AG09309 (cell line): ENCODE measurements at regions not wholly inside any gene's neighbourhood (a gene's known extent, or its start where the extent isn't known, plus 50 kb on each side); places are given as distances from the start of the nearest gene placed in this dataset.
"Not testable (repeated sequence)": the region's sequence is repeated elsewhere in the genome, so short reads cannot be mapped to it uniquely, and the experiment has no call there.

Source experiments
- DNase-seq: peaks from one replicate; pipeline ENCODE4 v3.0.0-alpha.2; 2010; ENCODE audit warnings: low read depth
- H3K4me3 ChIP-seq: 2 replicates; pipeline ENCODE4 v1.5.1; 2011; ENCODE audit warnings: mild to moderate bottlenecking, low read depth, low read length, moderate library complexity; ENCODE audit not compliant: control insufficient read depth
- TF ChIP-seq, protein P1 (sequence below): IDR thresholded peaks from 2 replicates; pipeline ENCODE4 v1.5.1; 2011; ENCODE audit warnings: mild to moderate bottlenecking, low read depth, low read length, inconsistent platforms; ENCODE audit not compliant: insufficient read depth, control insufficient read depth; ENCODE audit errors: missing control alignments

DNA sequence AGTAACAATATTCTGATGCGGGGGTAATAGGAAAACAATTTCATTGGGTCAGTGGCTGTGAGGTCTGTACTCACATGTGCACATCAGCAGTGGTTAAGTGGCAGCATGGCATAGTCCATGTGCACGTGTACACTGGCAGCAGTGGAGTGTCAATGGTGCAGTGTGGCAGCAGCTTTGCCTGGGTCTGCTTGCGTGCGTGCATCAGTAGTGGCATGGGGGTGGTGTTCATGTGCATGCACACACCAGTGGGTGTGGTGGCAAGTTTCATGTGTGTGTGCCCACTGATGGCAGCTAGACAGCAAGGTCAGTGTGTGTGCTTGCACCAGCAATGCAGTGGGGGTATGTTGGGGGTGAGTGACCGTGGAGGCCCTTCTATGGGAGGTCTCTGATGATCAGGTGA, 581.6 kb upstream of the KLHL4 start:
- DNase-seq: no peak
- no peak overlapping the region for H3K4me3 ChIP-seq
- TF ChIP-seq, protein P1, sequence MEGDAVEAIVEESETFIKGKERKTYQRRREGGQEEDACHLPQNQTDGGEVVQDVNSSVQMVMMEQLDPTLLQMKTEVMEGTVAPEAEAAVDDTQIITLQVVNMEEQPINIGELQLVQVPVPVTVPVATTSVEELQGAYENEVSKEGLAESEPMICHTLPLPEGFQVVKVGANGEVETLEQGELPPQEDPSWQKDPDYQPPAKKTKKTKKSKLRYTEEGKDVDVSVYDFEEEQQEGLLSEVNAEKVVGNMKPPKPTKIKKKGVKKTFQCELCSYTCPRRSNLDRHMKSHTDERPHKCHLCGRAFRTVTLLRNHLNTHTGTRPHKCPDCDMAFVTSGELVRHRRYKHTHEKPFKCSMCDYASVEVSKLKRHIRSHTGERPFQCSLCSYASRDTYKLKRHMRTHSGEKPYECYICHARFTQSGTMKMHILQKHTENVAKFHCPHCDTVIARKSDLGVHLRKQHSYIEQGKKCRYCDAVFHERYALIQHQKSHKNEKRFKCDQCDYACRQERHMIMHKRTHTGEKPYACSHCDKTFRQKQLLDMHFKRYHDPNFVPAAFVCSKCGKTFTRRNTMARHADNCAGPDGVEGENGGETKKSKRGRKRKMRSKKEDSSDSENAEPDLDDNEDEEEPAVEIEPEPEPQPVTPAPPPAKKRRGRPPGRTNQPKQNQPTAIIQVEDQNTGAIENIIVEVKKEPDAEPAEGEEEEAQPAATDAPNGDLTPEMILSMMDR: no peak

DNA sequence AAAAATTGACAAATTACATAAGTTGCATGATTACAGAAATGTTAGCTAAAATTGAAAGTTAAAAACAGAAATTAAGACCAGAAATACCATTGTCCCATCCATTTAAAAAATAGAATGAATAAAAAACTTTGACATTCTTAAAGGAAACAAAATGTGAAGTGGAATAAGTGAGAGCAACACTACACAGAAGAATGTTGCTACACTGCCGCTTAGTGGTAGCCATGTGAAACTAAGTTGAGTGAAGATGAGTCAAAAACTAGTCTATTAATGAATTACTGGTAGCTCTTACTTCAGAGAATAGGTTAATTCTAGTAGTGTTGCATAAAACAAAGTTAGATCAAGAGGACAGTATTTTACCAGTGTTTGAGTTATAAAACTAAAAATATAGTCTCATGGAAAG, 571.0 kb upstream of the KLHL4 start:
- H3K4me3 ChIP-seq: no peak overlapping the region
- no peak for DNase-seq
- TF ChIP-seq, protein P1: peak; percentile 59

DNA sequence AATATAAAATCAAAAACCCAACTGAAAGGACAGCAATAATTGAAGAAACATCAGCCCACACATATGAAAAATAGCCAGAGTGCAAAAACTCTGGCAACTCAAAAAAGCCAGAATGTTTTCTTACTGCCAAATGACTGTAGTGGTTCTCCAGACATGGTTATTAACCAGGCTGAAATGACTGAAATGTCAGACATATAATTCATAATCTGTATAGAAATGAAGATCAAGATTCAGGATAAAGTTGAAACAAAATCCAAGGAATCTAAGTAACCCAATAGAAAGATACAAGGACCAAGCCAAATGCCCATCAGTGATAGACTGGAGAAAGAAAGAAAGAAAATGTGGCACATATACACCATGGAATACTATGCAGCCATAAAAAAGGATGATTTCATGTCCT, 553.3 kb upstream of the KLHL4 start:
- H3K4me3 ChIP-seq: no peak overlapping the region
- TF ChIP-seq, protein P1: no peak
- no peak for DNase-seq

DNA sequence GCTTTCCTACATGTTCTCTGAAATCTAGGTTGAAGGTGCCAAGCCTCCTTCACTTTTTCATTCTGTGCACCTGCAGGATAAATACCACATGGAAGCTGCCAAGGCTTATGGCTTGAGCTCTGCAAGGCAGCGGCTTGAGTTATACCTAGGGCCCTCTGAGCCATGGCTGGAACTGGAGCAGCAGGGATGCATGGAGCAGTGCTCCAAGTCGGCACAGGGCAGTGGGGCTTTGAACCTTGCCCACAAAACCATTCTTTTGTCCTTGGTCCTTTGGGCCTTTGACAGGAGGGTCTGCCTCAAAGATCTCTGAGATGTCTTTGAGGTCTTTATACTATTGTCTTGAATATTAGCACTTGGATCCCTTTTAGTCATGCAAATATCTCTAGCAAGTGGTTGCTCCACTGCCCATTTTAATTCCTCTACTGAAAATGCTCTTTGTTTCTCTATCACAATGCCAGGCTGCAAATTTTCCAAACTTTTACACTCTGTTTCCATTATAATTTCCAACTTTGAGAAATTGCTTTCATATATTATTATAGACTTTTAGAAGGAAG, 536.2 kb upstream of the KLHL4 start:
- no peak for DNase-seq
- TF ChIP-seq, protein P1: no peak
- no peak overlapping the region for H3K4me3 ChIP-seq

DNA sequence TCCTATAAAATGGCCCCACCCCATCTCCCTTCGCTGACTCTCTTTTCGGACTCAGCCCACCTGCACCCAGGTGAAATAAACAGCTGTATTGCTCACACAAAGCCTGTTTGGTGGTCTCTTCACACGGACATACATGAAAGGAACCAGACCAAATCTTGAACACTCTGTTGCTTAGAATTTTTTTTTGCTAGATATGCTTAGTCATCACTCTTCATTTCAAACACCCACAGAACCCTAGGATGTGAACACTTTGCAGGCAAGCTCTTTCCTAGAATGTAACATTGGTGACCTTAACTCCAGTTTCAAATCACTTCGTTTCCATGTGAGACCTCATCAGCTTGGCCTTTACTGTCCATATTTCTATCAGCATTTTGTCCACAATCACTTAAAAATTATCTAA, 530.3 kb upstream of the KLHL4 start:
- DNase-seq, H3K4me3 ChIP-seq: not testable (repeated sequence)

DNA sequence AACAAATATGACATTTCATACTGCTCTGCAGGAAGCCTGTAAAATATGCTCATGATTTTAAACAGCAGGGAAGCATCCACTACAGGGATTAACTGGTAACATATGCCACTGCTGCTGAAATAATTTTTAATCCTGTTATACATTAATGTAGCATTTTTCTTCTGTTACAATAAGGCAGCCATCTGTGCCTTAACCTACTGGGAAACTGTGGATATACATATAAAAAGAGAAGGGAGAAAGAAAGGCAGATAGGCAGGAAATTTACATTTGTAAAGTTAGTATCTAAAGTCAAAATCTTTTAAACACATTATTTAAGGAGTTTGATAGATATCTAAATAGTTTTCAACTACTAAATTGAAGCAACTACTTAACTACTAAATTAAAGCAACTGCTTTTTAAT, 514.6 kb upstream of the KLHL4 start:
- H3K4me3 ChIP-seq: no peak overlapping the region
- TF ChIP-seq, protein P1: no peak
- no peak for DNase-seq

DNA sequence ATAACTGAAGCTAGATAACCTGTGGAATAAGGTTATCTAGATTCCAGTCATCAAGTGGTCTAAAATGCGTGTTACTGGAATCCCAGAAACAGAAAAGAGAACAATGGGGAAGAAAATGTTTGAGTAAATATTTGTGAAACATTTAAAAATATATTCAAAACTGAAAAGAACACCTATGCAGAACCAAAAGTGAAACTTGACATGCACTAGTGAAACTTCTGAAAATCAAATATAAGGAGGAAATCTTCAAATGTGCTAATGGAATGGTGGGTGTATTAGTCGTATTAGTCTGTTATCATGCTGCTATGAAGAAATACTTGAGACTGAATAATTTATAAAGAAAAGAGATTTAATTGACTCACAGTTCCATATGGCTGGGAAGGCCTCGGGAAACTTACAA, 512.4 kb upstream of the KLHL4 start:
- DNase-seq: no peak
- TF ChIP-seq, protein P1: no peak
- no peak overlapping the region for H3K4me3 ChIP-seq
